Neural crest cell (in vitro differentiated cells): ENCODE measurements at regions not wholly inside any gene's neighbourhood (a gene's known extent, or its start where the extent isn't known, plus 50 kb on each side); places are given as distances from the start of the nearest gene placed in this dataset.

ENCODE experiments used
- DNase-seq: peaks from one replicate; pipeline ENCODE4 v3.0.0; 2021; ENCODE audit warnings: low read depth, mixed read lengths, low spot score
- H3K27ac Mint-ChIP-seq: one replicate; pipeline ENCODE4 v1.8.0; 2021; ENCODE audit warnings: mild to moderate bottlenecking, mixed read lengths; ENCODE audit not compliant: unreplicated experiment
- H3K27me3 Mint-ChIP-seq: 2 replicates; pipeline ENCODE4 v1.8.0; 2021; ENCODE audit warnings: low read depth, mild to moderate bottlenecking, mixed read lengths
- H3K36me3 Mint-ChIP-seq: 2 replicates; pipeline ENCODE4 v1.8.0; 2021; ENCODE audit warnings: low read depth, mild to moderate bottlenecking, mixed read lengths
- H3K4me1 Mint-ChIP-seq: 2 replicates; pipeline ENCODE4 v1.8.0; 2021; ENCODE audit warnings: mixed read lengths
- H3K4me3 Mint-ChIP-seq: one replicate; pipeline ENCODE4 v1.8.0; 2021; ENCODE audit warnings: mild to moderate bottlenecking, mixed read lengths
- H3K9me3 Mint-ChIP-seq: 2 replicates; pipeline ENCODE4 v1.8.0; 2021; ENCODE audit warnings: mixed read lengths
- CTCF ChIP-seq: fragments of 200-600 bp; sonication (generic); conservative IDR thresholded peaks from 2 replicates; pipeline ENCODE4 v1.5.0; 2021; ENCODE audit warnings: antibody characterized with exemption, mild to moderate bottlenecking

GRCh38 chr21:38929142-38929541 is 123.4 kb downstream of the ETS2 start:
- H3K9me3 Mint-ChIP-seq, result peaks cover 15% of the 10 kb centered on the region
- H3K27ac Mint-ChIP-seq, result no peak overlapping the region
- no peaks in the 10 kb centered on the region for H3K36me3 Mint-ChIP-seq
- H3K27me3 Mint-ChIP-seq, result no peaks in the 10 kb centered on the region
- H3K4me1 Mint-ChIP-seq, result peaks cover 16% of the 10 kb centered on the region
- no peak for DNase-seq
- H3K4me3 Mint-ChIP-seq, result no peak overlapping the region
- no peak for TF ChIP-seq CTCF

GRCh38 chr21:38927776-38928175 is 122.0 kb downstream of the ETS2 start:
- H3K27ac Mint-ChIP-seq, result no peak overlapping the region
- H3K4me1 Mint-ChIP-seq, result peaks cover 16% of the 10 kb centered on the region
- no peak overlapping the region for H3K4me3 Mint-ChIP-seq
- DNase-seq, result no peak
- no peaks in the 10 kb centered on the region for H3K27me3 Mint-ChIP-seq
- H3K9me3 Mint-ChIP-seq, result peaks cover 15% of the 10 kb centered on the region
- H3K36me3 Mint-ChIP-seq, result no peaks in the 10 kb centered on the region
- no peak for TF ChIP-seq CTCF

GRCh38 chr21:38925923-38926322 is 120.2 kb downstream of the ETS2 start:
- DNase-seq, result no peak
- H3K4me3 Mint-ChIP-seq, result no peak overlapping the region
- peaks cover 8% of the 10 kb centered on the region for H3K4me1 Mint-ChIP-seq
- peaks cover 1% of the 10 kb centered on the region for H3K27me3 Mint-ChIP-seq
- peaks cover 15% of the 10 kb centered on the region for H3K9me3 Mint-ChIP-seq
- TF ChIP-seq CTCF, result no peak
- no peak overlapping the region for H3K27ac Mint-ChIP-seq
- no peaks in the 10 kb centered on the region for H3K36me3 Mint-ChIP-seq

GRCh38 chr21:38925478-38925877 is 119.7 kb downstream of the ETS2 start:
- no peak overlapping the region for H3K27ac Mint-ChIP-seq

GRCh38 chr21:38924954-38925353 is 119.2 kb downstream of the ETS2 start:
- peaks cover 14% of the 10 kb centered on the region for H3K9me3 Mint-ChIP-seq
- H3K36me3 Mint-ChIP-seq, result no peaks in the 10 kb centered on the region
- no peak for DNase-seq
- H3K4me1 Mint-ChIP-seq, result no peaks in the 10 kb centered on the region
- no peak overlapping the region for H3K4me3 Mint-ChIP-seq
- no peak overlapping the region for H3K27ac Mint-ChIP-seq
- no peak for TF ChIP-seq CTCF
- peaks cover 3% of the 10 kb centered on the region for H3K27me3 Mint-ChIP-seq

More at GRCh38 chr21:38925478-38925877, 119.7 kb downstream of the ETS2 start:
- peaks cover 15% of the 10 kb centered on the region for H3K9me3 Mint-ChIP-seq
- TF ChIP-seq CTCF, result no peak
- peaks cover 4% of the 10 kb centered on the region for H3K4me1 Mint-ChIP-seq
- peaks cover 3% of the 10 kb centered on the region for H3K27me3 Mint-ChIP-seq
- no peak for DNase-seq
- H3K4me3 Mint-ChIP-seq, result no peak overlapping the region
- H3K36me3 Mint-ChIP-seq, result no peaks in the 10 kb centered on the region

GRCh38 chr21:38923429-38923828 is 117.7 kb downstream of the ETS2 start:
- no peak overlapping the region for H3K4me3 Mint-ChIP-seq
- no peak for DNase-seq
- H3K36me3 Mint-ChIP-seq, result no peaks in the 10 kb centered on the region

More at GRCh38 chr21:38923429-38923828, 117.7 kb downstream of the ETS2 start:
- Mint-ChIP-seq H3K27me3 (peaks cover 5% of the 10 kb centered on the region), H3K27ac (no peak overlapping the region), H3K9me3 (peaks cover 6% of the 10 kb centered on the region), H3K4me1 (no peaks in the 10 kb centered on the region)
- no peak for TF ChIP-seq CTCF
